Peyer's patch (tissue), 4 donors: ENCODE measurements at regions not wholly inside any gene's neighbourhood (a gene's known extent, or its start where the extent isn't known, plus 50 kb on each side); places are given as distances from the start of the nearest gene placed in this dataset.

Source experiments
- CTCF ChIP-seq, 6 experiments: fragments of 450-650 bp in 4 of 6; fragments of 200-600 bp in 2 of 6; sonication (generic) in 1 of 6; IDR thresholded peaks; one replicate each; pipeline ENCODE4 v1.5.1; 2017 to 2019; ENCODE audit warnings: antibody characterized with exemption in 6 of 6, mild to moderate bottlenecking in 3 of 6, moderate library complexity in 1 of 6
- POLR2A ChIP-seq, 2 donors: fragments of 450-650 bp; IDR thresholded peaks; one replicate each; pipeline ENCODE4 v1.5.1; 2017; ENCODE audit warnings: antibody characterized with exemption in 2 of 2, mild to moderate bottlenecking in 2 of 2, moderate library complexity in 2 of 2

GRCh38 chr1:221794079-221794670 is 52.3 kb upstream of the DUSP10 start:
- TF ChIP-seq POLR2A (IDR thresholded peaks at IDR 0.05) (no peak), CTCF (IDR thresholded peaks at IDR 0.05) (no peak)
